ENCODE measurements at regions not wholly inside any gene's neighbourhood (a gene's known extent, or its start where the extent isn't known, plus 50 kb on each side); places are given as distances from the start of the nearest gene placed in this dataset.

DNA sequence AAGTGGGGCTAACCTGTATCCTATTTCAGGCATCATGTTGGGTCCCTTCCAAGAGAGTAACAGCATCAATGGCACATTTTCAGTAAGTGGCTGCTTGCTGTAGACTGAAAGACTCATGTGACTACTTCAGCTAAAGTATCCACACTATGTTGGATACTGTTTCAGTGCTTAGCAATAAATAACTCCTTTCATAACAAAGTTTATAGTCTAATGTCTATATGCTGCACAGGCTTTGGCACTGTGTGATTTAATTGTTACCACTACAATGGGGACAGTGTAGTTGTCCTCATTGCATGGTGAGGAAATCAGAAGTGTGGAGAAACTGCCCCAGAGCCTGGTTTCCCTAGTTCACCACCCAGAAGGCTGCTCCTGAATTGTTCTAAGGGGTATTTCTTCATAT lies 318.0 kb upstream of the PTCHD4 start:
- dilution Hi-C loops (cut with MboI; ENCODE audit: extremely low pct_ligation_motif_present, low sequenced_read_pairs): no loop called here

GRCh38 chr6:48426636-48427035 lies 315.6 kb upstream of the PTCHD4 start:
- Histone ChIP-seq H2AFZ (ENCODE audit: control insufficient read depth, low read length) (peak overlapping the region; percentile 10), H3K27me3 (ENCODE audit: control insufficient read depth, extremely low read depth, insufficient read depth, low read length) (no peaks in the 10 kb centered on the region), H3K79me2 (ENCODE audit: control insufficient read depth, insufficient read depth, low read length) (no peaks in the 10 kb centered on the region), H3K9me1 (ENCODE audit: control insufficient read depth, extremely low read depth, insufficient read depth, low read length) (no peaks in the 10 kb centered on the region), H3K27ac (ENCODE audit: control insufficient read depth, insufficient read depth, low read length) (no peak overlapping the region), H3K4me2 (ENCODE audit: control insufficient read depth, extremely low read depth, insufficient read depth, low read depth, low read length) (no peak overlapping the region), H4K20me1 (ENCODE audit: control insufficient read depth, extremely low read depth, insufficient read depth, low read length) (no peaks in the 10 kb centered on the region), H3K4me3 (ENCODE audit: control insufficient read depth in 2 of 3, extremely low read depth in 1 of 3, insufficient read depth in 2 of 3, low read depth in 1 of 3, low read length in 3 of 3) (no peak overlapping the region), H3K4me1 (ENCODE audit: control insufficient read depth, extremely low read depth, insufficient read depth, low read length) (peaks cover 20% of the 10 kb centered on the region), H3K9ac (ENCODE audit: control insufficient read depth, extremely low read depth, insufficient read depth, low read length) (no peak overlapping the region), H3K36me3 (ENCODE audit: control insufficient read depth in 2 of 2, extremely low read depth in 1 of 2, insufficient read depth in 2 of 2, low read length in 2 of 2) (no peaks in the 10 kb centered on the region), H3K9me3 (ENCODE audit: control insufficient read depth, low read depth, low read length) (no peaks in the 10 kb centered on the region)
- FAIRE-seq (peak; percentile 5), DNase-seq (ENCODE audit: low read depth, low spot score) (peak; percentile 23)
- TF ChIP-seq EZH2 (IDR thresholded peaks at IDR 0.05; ENCODE audit: low read length) (no peak), CTCF (optimal IDR thresholded peaks at IDR 0.05 in 1 of 3, IDR thresholded peaks at IDR 0.05 in 1 of 3, conservative IDR thresholded peaks at IDR 0.05 in 1 of 3; ENCODE audit: extremely low read depth in 1 of 3, insufficient read depth in 2 of 3, low read length in 3 of 3) (no peak)
- dilution Hi-C loops (cut with MboI; ENCODE audit: extremely low pct_ligation_motif_present, low sequenced_read_pairs): no loop called here

More for the DNA sequence above, 318.0 kb upstream of the PTCHD4 start:
- no peak overlapping the region for H3K27ac ChIP-seq (ENCODE audit: control insufficient read depth, insufficient read depth, low read length)
- no peaks in the 10 kb centered on the region for H3K9me3 ChIP-seq (ENCODE audit: control insufficient read depth, low read depth, low read length)
- H2AFZ ChIP-seq (ENCODE audit: control insufficient read depth, low read length): no peak overlapping the region
- TF ChIP-seq CTCF (optimal IDR thresholded peaks at IDR 0.05 in 1 of 3, IDR thresholded peaks at IDR 0.05 in 1 of 3, conservative IDR thresholded peaks at IDR 0.05 in 1 of 3; ENCODE audit: extremely low read depth in 1 of 3, insufficient read depth in 2 of 3, low read length in 3 of 3) (no peak), EZH2 (IDR thresholded peaks at IDR 0.05; ENCODE audit: low read length) (no peak)
- no peaks in the 10 kb centered on the region for H4K20me1 ChIP-seq (ENCODE audit: control insufficient read depth, extremely low read depth, insufficient read depth, low read length)
- no peak overlapping the region for H3K9ac ChIP-seq (ENCODE audit: control insufficient read depth, extremely low read depth, insufficient read depth, low read length)
- no peaks in the 10 kb centered on the region for H3K36me3 ChIP-seq (ENCODE audit: control insufficient read depth in 2 of 2, extremely low read depth in 1 of 2, insufficient read depth in 2 of 2, low read length in 2 of 2)
- H3K79me2 ChIP-seq (ENCODE audit: control insufficient read depth, insufficient read depth, low read length): no peaks in the 10 kb centered on the region
- H3K4me3 ChIP-seq (ENCODE audit: control insufficient read depth in 2 of 3, extremely low read depth in 1 of 3, insufficient read depth in 2 of 3, low read depth in 1 of 3, low read length in 3 of 3): no peak overlapping the region
- FAIRE-seq (peak; percentile 69), DNase-seq (ENCODE audit: low read depth, low spot score) (no peak)
- H3K9me1 ChIP-seq (ENCODE audit: control insufficient read depth, extremely low read depth, insufficient read depth, low read length): no peaks in the 10 kb centered on the region
- H3K4me1 ChIP-seq (ENCODE audit: control insufficient read depth, extremely low read depth, insufficient read depth, low read length): peaks cover 20% of the 10 kb centered on the region
- H3K4me2 ChIP-seq (ENCODE audit: control insufficient read depth, extremely low read depth, insufficient read depth, low read depth, low read length): no peak overlapping the region
- H3K27me3 ChIP-seq (ENCODE audit: control insufficient read depth, extremely low read depth, insufficient read depth, low read length): no peaks in the 10 kb centered on the region

Data from keratinocyte (primary cell).